ENCODE measurements at regions not wholly inside any gene's neighbourhood (a gene's known extent, or its start where the extent isn't known, plus 50 kb on each side); places are given as distances from the start of the nearest gene placed in this dataset.

DNA sequence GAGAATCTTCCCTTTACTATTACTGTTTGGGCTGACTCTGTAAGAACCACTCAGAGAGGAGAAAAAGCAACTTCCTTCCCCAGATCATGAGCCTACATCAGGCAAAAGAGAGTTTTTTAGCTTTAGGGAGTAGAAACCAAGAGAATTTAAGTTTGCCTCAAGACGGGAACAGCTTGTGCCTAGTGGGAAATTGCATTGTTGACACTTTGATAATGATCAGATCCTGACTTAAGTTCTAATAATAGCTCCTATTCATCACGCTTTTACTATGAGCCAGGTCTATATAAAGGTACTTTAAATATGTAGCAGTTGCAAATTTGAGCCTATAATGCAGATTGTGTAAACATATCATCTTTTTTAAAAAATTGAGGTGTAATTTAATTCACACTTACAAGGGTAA is 298.2 kb downstream of the MAN2A1 start:
- TF ChIP-seq CTCF (conservative IDR thresholded peaks at IDR 0.05; ENCODE audit: low read length) = no peak
- TF ChIP-seq EZH2phosphoT487 (IDR thresholded peaks at IDR 0.05; ENCODE audit: borderline replicate concordance, low read depth, low read length) = no peak
